ENCODE measurements at regions not wholly inside any gene's neighbourhood (a gene's known extent, or its start where the extent isn't known, plus 50 kb on each side); places are given as distances from the start of the nearest gene placed in this dataset.

DNA sequence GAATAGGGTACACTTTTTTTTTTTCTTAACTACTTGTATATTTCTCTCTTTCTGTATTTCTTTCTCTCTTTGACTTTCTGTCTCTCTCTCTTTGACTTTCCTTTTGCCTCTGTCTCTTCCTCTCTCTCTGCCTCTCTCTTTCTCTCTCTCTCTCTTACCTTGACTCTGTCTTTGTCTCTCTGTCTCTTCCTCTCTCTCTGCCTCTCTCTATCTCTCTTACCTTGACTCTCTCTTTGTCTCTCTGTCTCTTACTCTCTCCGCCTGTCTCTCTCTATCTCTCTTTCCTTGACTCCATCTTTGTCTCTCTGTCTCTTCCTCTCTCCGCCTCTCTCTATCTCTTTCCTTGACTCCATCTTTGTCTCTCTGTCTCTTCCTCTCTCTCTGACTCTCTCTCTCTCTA is 62.4 kb upstream of the PRMT8 start:
- TF ChIP-seq, protein P1, sequence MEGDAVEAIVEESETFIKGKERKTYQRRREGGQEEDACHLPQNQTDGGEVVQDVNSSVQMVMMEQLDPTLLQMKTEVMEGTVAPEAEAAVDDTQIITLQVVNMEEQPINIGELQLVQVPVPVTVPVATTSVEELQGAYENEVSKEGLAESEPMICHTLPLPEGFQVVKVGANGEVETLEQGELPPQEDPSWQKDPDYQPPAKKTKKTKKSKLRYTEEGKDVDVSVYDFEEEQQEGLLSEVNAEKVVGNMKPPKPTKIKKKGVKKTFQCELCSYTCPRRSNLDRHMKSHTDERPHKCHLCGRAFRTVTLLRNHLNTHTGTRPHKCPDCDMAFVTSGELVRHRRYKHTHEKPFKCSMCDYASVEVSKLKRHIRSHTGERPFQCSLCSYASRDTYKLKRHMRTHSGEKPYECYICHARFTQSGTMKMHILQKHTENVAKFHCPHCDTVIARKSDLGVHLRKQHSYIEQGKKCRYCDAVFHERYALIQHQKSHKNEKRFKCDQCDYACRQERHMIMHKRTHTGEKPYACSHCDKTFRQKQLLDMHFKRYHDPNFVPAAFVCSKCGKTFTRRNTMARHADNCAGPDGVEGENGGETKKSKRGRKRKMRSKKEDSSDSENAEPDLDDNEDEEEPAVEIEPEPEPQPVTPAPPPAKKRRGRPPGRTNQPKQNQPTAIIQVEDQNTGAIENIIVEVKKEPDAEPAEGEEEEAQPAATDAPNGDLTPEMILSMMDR (IDR thresholded peaks at IDR 0.05), result no peak
- TF ChIP-seq POLR2A (IDR thresholded peaks at IDR 0.05), result no peak
